HG03097 (cell line): ENCODE measurements at regions not wholly inside any gene's neighbourhood (a gene's known extent, or its start where the extent isn't known, plus 50 kb on each side); places are given as distances from the start of the nearest gene placed in this dataset.

ENCODE experiments used
- ATAC-seq: cut with Tn5 transposase; IDR thresholded peaks from one replicate; pipeline ENCODE4 v1.9.1; 2021; ENCODE audit not compliant: unreplicated experiment, low FRiP score

GRCh38 chr2:12589802-12590320, 126.9 kb upstream of the TRIB2 start:
- ATAC-seq = no peak

GRCh38 chr2:12592296-12592695, 124.4 kb upstream of the TRIB2 start:
- ATAC-seq = no peak

- ATAC-seq = no peak
Measured at GRCh38 chr2:12594590-12594989, 122.1 kb upstream of the TRIB2 start.

GRCh38 chr2:12596771-12597170, 120.0 kb upstream of the TRIB2 start:
- no peak for ATAC-seq

GRCh38 chr2:12597610-12598009, 119.1 kb upstream of the TRIB2 start:
- ATAC-seq = no peak

- ATAC-seq = no peak
Measured at GRCh38 chr2:12602661-12603060, 114.1 kb upstream of the TRIB2 start.

- ATAC-seq = no peak
Measured at GRCh38 chr2:12603781-12604295, 112.9 kb upstream of the TRIB2 start.

GRCh38 chr2:12604341-12604740, 112.4 kb upstream of the TRIB2 start:
- ATAC-seq = no peak

- ATAC-seq = no peak
Measured at GRCh38 chr2:12605366-12605765, 111.4 kb upstream of the TRIB2 start.

GRCh38 chr2:12605936-12606335, 110.8 kb upstream of the TRIB2 start:
- ATAC-seq = no peak

- no peak for ATAC-seq
Measured at GRCh38 chr2:12606472-12607000, 110.2 kb upstream of the TRIB2 start.

GRCh38 chr2:12607971-12608370, 108.8 kb upstream of the TRIB2 start:
- no peak for ATAC-seq

- no peak for ATAC-seq
Measured at GRCh38 chr2:12610314-12610713, 106.4 kb upstream of the TRIB2 start.

- no peak for ATAC-seq
Measured at GRCh38 chr2:12612168-12612567, 104.6 kb upstream of the TRIB2 start.

GRCh38 chr2:12612671-12613070, 104.1 kb upstream of the TRIB2 start:
- no peak for ATAC-seq

GRCh38 chr2:12613137-12613835, 103.5 kb upstream of the TRIB2 start:
- no peak for ATAC-seq

GRCh38 chr2:12615509-12615908, 101.2 kb upstream of the TRIB2 start:
- no peak for ATAC-seq

- ATAC-seq = no peak
Measured at GRCh38 chr2:12616456-12617156, 100.1 kb upstream of the TRIB2 start.

GRCh38 chr2:12617366-12617765, 99.4 kb upstream of the TRIB2 start:
- no peak for ATAC-seq

GRCh38 chr2:12617853-12618252, 98.9 kb upstream of the TRIB2 start:
- ATAC-seq = no peak

- no peak for ATAC-seq
Measured at GRCh38 chr2:12618576-12618975, 98.2 kb upstream of the TRIB2 start.

- ATAC-seq = no peak
Measured at GRCh38 chr2:12619975-12620374, 96.8 kb upstream of the TRIB2 start.
